GM12891 (cell line): ENCODE measurements at regions not wholly inside any gene's neighbourhood (a gene's known extent, or its start where the extent isn't known, plus 50 kb on each side); places are given as distances from the start of the nearest gene placed in this dataset.

Experiments used
- POLR2A ChIP-seq: IDR thresholded peaks from 2 replicates; pipeline ENCODE4 v1.6.1; 2011; ENCODE audit warnings: low read depth, low read length, control low read depth
- POLR2AphosphoS5 ChIP-seq: IDR thresholded peaks from 2 replicates; pipeline ENCODE4 v1.6.1; 2011; ENCODE audit warnings: low read depth, low read length, control low read depth
- TAF1 ChIP-seq: IDR thresholded peaks from 2 replicates; pipeline ENCODE4 v1.6.1; 2011; ENCODE audit warnings: low read depth, low read length, control low read depth

GRCh38 chr4:179017581-179017980, 1575.3 kb upstream of the AGA start:
- TF ChIP-seq POLR2A (no peak), POLR2AphosphoS5 (no peak), TAF1 (no peak)
